Prostate gland (tissue), 2 donors: ENCODE measurements at regions not wholly inside any gene's neighbourhood (a gene's known extent, or its start where the extent isn't known, plus 50 kb on each side); places are given as distances from the start of the nearest gene placed in this dataset.

ENCODE experiments used
- DNase-seq: peaks from one replicate; pipeline ENCODE4 v3.0.0-alpha.2; 2019; ENCODE audit warnings: low spot score
- H3K27ac ChIP-seq, 2 donors: fragments of 200-600 bp; sonication (generic); 2 replicates each; pipeline ENCODE4 v1.5.1; 2017 to 2019
- H3K27me3 ChIP-seq: fragments of 200-600 bp; sonication (generic); replicated peaks from 2 replicates; pipeline ENCODE4 v1.5.1; 2019; ENCODE audit not compliant: insufficient read depth
- H3K36me3 ChIP-seq, 2 donors: fragments of 200-600 bp; sonication (generic); 1 replicate in 1 of 2; 2 replicates in 1 of 2; pipeline versions ENCODE4 v1.5.1 to v1.8.1; 2017 to 2019
- H3K4me1 ChIP-seq: fragments of 200-600 bp; sonication (generic); replicated peaks from 2 replicates; pipeline ENCODE4 v1.5.1; 2019
- H3K4me3 ChIP-seq, 2 donors: fragments of 200-600 bp; sonication (generic); 2 replicates each; pipeline ENCODE4 v1.5.1; 2017 to 2019
- H3K9me3 ChIP-seq: fragments of 200-600 bp; sonication (generic); 2 replicates; pipeline ENCODE4 v1.5.1; 2017
- CTCF ChIP-seq, 4 experiments: fragments of 200-600 bp in 2 of 4; fragments of 450-650 bp in 2 of 4; sonication (generic) in 2 of 4; IDR thresholded peaks; 1 replicate in 3 of 4; 2 replicates in 1 of 4; pipeline ENCODE4 v1.5.1; 2016 to 2019; ENCODE audit warnings: antibody characterized with exemption in 4 of 4, mild to moderate bottlenecking in 2 of 4, moderate library complexity in 2 of 4
- POLR2A ChIP-seq: fragments of 450-650 bp; IDR thresholded peaks from one replicate; pipeline ENCODE4 v1.6.1; 2016; ENCODE audit warnings: antibody characterized with exemption, mild to moderate bottlenecking
- POLR2AphosphoS5 ChIP-seq: sonication (generic); formaldehyde crosslinking; IDR thresholded peaks from one replicate; pipeline ENCODE4 v1.6.1; 2017; ENCODE audit warnings: antibody characterized with exemption
- WGBS: methylation state at CpG from one replicate; pipeline ENCODE4 v1.1.5; 2018; 5-methylcytosine and 5-hydroxymethylcytosine counted together
- intact Hi-C: fragments of 100-400 bp; cut with DNase I; formaldehyde crosslinking; loops from one replicate; pipeline ENCODE4 v1.14.2; 2022

DNA sequence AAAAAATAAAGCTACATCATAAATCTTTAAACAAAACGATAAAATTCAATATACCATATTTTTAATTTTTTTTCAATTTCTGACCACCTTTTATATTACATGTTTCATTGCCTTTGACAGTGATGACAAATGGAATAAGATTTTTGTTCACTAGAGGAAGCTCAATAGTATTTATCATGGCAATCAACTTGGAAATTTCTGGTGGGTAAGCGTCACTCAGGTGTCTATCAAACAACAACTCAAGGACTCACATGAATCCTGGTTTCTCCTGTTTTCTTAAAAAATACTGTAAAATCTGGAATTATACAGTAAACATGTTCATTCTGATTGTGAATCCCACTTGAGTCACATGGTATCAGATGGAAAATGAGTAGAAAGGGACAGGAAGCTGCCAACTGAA is 782.2 kb downstream of the OTOL1 start:
- Histone ChIP-seq H3K27ac (no peak overlapping the region), H3K36me3 (no peaks in the 10 kb centered on the region), H3K9me3 (no peaks in the 10 kb centered on the region), H3K4me3 (no peak overlapping the region), H3K27me3 (no peaks in the 10 kb centered on the region), H3K4me1 (no peaks in the 10 kb centered on the region)
- intact Hi-C loops = no loop called here
- TF ChIP-seq POLR2AphosphoS5 (no peak), POLR2A (no peak), CTCF (IDR thresholded peaks at IDR 0.05) (no peak)
- 87% methylated on average over 2 of the region's 2 CpGs for WGBS
- no peak for DNase-seq

DNA sequence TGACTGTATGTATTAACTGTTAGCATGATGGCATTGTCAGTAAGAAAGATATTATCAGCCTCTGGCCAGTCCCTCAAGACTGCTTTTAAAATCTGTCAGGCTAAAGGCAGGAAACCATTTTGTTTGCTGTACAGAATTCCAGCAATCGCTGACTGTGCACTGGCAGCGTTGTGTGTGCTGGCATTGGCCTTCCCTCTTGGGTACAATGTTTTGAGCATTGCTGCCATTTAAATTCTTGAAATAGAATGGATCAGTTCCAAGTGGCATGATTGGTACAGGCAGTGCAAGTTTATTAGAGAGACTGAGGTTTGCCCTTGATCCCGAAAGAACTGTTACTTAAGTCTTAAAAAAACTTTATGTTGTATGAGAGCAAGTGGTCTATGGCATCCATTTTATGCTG is 788.7 kb downstream of the OTOL1 start:
- no peak overlapping the region for H3K4me3 ChIP-seq
- 68% methylated on average over 3 of the region's 3 CpGs for WGBS
- TF ChIP-seq POLR2AphosphoS5 (no peak), POLR2A (no peak), CTCF (IDR thresholded peaks at IDR 0.05) (no peak)
- H3K27me3 ChIP-seq = no peaks in the 10 kb centered on the region
- H3K4me1 ChIP-seq = no peaks in the 10 kb centered on the region
- no peaks in the 10 kb centered on the region for H3K9me3 ChIP-seq
- no peak overlapping the region for H3K27ac ChIP-seq
- H3K36me3 ChIP-seq = no peaks in the 10 kb centered on the region
- intact Hi-C loops = no loop called here
- DNase-seq = no peak

DNA sequence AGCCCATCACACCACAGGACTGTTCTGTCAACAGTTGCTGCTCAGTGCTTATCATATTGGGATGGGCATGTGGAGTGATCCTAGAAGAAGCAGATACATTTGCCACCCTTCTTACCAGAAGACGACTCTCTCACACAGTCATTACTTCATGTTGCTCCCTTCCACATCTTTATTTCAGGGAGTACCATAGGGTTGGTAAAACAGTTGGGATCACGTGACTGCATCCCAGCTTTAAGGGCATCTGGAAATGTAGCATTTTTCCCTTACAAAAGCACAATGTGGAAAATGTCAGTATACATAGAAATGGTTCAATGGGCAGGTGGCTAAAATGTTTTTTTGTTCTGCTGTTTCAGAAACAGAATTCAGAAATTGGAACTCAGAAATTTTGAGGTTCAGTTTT is 791.0 kb downstream of the OTOL1 start:
- TF ChIP-seq POLR2AphosphoS5 = no peak
- TF ChIP-seq POLR2A = no peak
- Histone ChIP-seq H3K4me3 (no peak overlapping the region), H3K36me3 (no peaks in the 10 kb centered on the region), H3K4me1 (no peaks in the 10 kb centered on the region), H3K9me3 (no peaks in the 10 kb centered on the region), H3K27ac (no peak overlapping the region), H3K27me3 (no peaks in the 10 kb centered on the region)
- WGBS = 86% methylated on average over 2 of the region's 2 CpGs
- intact Hi-C loops = no loop called here
- no peak for DNase-seq

- DNase-seq = no peak
- TF ChIP-seq POLR2A (no peak), CTCF (IDR thresholded peaks at IDR 0.05) (no peak), POLR2AphosphoS5 (no peak)
- intact Hi-C loops = no loop called here
- no peaks in the 10 kb centered on the region for H3K9me3 ChIP-seq
- H3K4me1 ChIP-seq = no peaks in the 10 kb centered on the region
- no peaks in the 10 kb centered on the region for H3K27me3 ChIP-seq
- H3K4me3 ChIP-seq = no peak overlapping the region
- H3K36me3 ChIP-seq = no peaks in the 10 kb centered on the region
- WGBS = 53% methylated on average over 1 of the region's 1 CpG
- no peak overlapping the region for H3K27ac ChIP-seq
These were observed 795.8 kb downstream of the OTOL1 start for GRCh38 chr3:162292409-162292808.

GRCh38 chr3:162295323-162295983 is 798.8 kb downstream of the OTOL1 start:
- Histone ChIP-seq H3K9me3 (no peaks in the 10 kb centered on the region), H3K4me3 (no peak overlapping the region), H3K27ac (no peak overlapping the region), H3K4me1 (no peaks in the 10 kb centered on the region), H3K36me3 (no peaks in the 10 kb centered on the region), H3K27me3 (no peaks in the 10 kb centered on the region)
- intact Hi-C loops = no loop called here
- no peak for DNase-seq
- TF ChIP-seq POLR2A (no peak), CTCF (IDR thresholded peaks at IDR 0.05) (no peak), POLR2AphosphoS5 (no peak)
- 54% methylated on average over 6 of the region's 6 CpGs for WGBS
